Fibroblast of mammary gland (primary cell): ENCODE measurements at regions not wholly inside any gene's neighbourhood (a gene's known extent, or its start where the extent isn't known, plus 50 kb on each side); places are given as distances from the start of the nearest gene placed in this dataset.
A peak's percentile ranks its signal among the peaks of the same experiment; 100 is the strongest.

ENCODE experiments used
- DNase-seq: peaks from one replicate; pipeline ENCODE4 v3.0.0-alpha.2; 2010; ENCODE audit warnings: low read depth
- H3K4me3 ChIP-seq: 2 replicates; pipeline ENCODE4 v1.5.1; 2011; ENCODE audit warnings: low read depth, mild to moderate bottlenecking, low read length, moderate library complexity; ENCODE audit not compliant: control insufficient read depth
- TF ChIP-seq, protein P1 (sequence below): conservative IDR thresholded peaks from 2 replicates; pipeline ENCODE4 v1.5.1; 2011; ENCODE audit warnings: low read depth, low read length, inconsistent platforms; ENCODE audit not compliant: control insufficient read depth, insufficient read depth

DNA sequence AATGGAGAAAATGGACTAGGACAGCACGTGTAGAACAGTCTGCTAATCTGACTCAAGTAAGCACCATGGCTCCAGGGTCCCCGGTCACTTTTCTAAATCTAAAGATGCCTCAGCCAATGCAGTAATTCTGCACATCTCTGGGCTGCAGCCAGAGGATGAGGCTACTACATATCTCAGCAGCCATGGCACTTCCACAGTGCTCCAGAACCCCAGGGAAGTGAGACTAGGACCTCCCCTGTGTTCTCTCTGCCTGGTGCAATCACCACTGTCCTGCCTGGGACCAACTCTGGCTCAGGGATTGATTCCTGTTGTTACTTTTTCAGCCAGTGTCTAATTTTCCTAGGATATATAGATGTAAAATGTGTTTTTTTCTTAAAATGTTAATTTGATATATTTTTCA, 129.4 kb upstream of the TOP3B start:
- no peak overlapping the region for H3K4me3 ChIP-seq
- DNase-seq, result no peak
- TF ChIP-seq, protein P1, sequence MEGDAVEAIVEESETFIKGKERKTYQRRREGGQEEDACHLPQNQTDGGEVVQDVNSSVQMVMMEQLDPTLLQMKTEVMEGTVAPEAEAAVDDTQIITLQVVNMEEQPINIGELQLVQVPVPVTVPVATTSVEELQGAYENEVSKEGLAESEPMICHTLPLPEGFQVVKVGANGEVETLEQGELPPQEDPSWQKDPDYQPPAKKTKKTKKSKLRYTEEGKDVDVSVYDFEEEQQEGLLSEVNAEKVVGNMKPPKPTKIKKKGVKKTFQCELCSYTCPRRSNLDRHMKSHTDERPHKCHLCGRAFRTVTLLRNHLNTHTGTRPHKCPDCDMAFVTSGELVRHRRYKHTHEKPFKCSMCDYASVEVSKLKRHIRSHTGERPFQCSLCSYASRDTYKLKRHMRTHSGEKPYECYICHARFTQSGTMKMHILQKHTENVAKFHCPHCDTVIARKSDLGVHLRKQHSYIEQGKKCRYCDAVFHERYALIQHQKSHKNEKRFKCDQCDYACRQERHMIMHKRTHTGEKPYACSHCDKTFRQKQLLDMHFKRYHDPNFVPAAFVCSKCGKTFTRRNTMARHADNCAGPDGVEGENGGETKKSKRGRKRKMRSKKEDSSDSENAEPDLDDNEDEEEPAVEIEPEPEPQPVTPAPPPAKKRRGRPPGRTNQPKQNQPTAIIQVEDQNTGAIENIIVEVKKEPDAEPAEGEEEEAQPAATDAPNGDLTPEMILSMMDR, result no peak

DNA sequence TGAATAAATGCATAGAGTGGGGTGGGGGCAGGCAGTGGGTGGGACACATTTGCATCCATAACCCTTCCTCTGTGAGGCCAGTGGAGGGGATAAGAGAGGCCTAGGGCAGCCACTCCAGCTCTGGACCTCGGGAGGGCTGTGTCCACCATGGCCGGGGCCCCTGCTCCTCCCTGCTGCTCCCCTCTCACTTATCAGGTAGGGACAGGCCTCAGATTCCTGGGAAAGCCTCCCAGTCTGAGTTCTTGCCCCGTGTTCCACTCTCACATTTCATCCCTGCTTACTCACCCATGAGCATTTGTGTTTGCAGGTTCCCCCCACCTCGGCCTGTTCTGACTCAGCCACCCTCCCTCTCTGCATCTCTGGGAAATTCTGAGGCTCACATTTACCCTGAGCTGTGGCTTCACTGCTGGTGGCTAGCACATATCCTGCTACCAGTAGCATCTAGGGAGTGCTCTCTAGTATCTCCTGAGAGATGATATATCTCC, 128.7 kb upstream of the TOP3B start:
- peak; percentile 64 for DNase-seq
- TF ChIP-seq, protein P1, result no peak
- no peak overlapping the region for H3K4me3 ChIP-seq

DNA sequence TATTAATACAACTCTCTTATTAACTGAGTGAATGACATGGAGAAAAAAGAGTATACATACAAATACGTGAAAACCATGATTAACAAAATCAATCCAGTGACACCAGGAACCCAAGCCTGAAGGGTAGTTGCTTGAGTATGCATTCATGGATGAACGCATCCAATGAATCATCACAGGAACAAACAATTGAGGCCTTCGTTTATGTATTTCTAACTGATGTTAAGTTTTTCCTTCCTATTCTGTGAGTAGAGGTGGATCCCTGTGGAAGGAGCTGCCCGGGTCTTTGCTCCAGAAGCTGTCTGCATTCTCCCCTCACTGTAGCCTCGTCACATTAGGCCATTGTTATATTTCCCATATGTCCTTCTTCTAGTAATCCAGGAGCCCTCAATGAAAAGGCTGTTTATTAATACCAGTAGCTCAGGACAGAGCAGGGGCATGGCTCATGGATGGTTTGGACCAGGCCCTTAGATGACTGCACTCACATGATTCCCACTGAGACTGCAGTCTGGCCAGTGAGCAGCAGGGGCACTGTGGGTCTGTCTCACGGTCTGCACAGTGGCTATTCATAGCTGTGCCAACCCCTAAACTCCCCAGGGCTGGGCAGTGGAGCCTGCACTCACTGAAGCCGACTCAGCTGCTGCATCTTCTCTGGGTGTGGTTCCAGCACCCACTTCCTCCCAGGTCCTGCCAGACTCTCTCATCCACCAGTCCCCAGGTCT, 128.1 kb upstream of the TOP3B start:
- peak; percentile 57 for DNase-seq
- H3K4me3 ChIP-seq, result no peak overlapping the region
- TF ChIP-seq, protein P1, result peak; percentile 50

DNA sequence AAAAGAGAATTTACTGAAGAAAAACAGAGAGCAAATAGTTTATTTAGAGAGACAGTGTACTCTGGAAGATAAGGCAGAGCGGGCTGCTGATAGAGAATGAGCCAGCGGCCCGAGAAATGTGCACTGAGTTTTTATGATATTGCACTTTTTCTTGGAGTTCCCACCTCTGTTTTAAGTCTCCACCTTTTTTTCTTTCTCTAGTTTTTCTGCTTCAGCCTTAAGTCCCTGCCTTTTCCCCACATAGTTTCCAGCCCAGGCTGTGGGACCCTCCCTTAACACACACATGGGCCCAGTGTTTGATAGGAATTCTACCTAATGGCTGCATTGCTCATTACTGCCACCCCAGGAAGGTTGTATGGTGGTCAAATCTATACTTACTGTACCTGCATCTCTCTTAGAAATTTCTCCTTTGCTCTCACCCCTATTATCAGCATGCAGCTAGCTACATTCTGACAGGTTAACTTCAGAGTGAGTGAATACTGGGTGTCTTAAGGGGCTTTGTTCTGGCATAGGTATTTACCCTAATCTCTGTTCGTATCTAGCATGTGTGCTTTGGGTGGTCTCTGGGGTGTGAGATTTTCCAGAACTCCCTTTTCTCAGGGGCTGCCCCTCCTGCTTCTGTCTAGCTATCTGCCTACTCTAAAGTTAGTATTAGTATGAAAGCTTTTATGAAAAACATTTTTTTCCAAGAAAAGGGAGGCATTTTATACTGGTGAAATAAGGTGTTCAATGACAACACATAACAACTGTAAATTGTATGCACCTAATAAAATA, 127.3 kb upstream of the TOP3B start:
- H3K4me3 ChIP-seq, result no peak overlapping the region
- DNase-seq, result no peak
- TF ChIP-seq, protein P1, result no peak

DNA sequence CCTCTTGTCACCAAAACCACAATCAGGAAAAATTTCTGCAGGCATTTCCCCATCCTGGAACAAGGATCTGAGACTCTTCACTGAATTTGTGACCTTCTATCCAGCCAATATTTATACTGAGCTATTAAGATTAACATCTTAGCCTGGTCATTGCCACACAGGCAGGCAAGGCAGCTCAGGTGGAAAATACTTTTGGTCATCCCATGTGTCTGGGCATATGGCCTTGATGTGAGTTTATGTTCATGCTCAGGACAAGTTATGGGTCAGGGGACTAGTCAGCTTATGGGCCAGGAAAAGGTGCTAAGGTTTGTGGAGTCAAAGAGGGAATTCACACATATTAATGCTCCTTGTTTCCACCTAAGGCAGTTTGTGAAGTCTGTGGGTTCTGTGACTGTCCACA, 124.3 kb upstream of the TOP3B start:
- DNase-seq, result no peak
- TF ChIP-seq, protein P1, result no peak
- no peak overlapping the region for H3K4me3 ChIP-seq

DNA sequence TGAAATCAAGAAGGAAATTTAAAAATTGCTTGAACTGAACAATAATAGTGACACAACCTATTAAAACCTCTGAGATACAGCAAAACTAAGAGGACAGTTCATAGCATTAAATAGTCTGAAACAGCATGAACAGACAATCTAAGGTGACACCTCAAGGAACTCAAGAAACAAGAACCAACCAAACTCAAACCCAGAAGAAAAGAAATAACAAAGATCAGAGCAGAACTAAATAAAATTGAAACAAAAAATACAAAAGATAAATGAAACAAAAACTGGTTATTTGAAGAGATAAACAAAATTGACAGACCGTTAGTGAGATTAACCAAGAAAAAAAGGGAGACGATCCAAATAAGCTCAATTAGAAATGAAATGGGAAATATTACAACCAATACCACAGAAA, 122.8 kb upstream of the TOP3B start:
- H3K4me3 ChIP-seq, result no peak overlapping the region
- DNase-seq, result no peak
- TF ChIP-seq, protein P1, result no peak
